HG03280 (cell line): ENCODE measurements at regions not wholly inside any gene's neighbourhood (a gene's known extent, or its start where the extent isn't known, plus 50 kb on each side); places are given as distances from the start of the nearest gene placed in this dataset.
"Not testable (repeated sequence)": the region's sequence is repeated elsewhere in the genome, so short reads cannot be mapped to it uniquely, and the experiment has no call there.

Experiments
- ATAC-seq: cut with Tn5 transposase; IDR thresholded peaks from one replicate; pipeline ENCODE4 v1.9.1; 2021; ENCODE audit warnings: mild to moderate bottlenecking, moderate library complexity; ENCODE audit not compliant: unreplicated experiment

GRCh38 chr7:106713452-106713851, 52.5 kb upstream of the CCDC71L start:
- ATAC-seq = not testable (repeated sequence)

DNA sequence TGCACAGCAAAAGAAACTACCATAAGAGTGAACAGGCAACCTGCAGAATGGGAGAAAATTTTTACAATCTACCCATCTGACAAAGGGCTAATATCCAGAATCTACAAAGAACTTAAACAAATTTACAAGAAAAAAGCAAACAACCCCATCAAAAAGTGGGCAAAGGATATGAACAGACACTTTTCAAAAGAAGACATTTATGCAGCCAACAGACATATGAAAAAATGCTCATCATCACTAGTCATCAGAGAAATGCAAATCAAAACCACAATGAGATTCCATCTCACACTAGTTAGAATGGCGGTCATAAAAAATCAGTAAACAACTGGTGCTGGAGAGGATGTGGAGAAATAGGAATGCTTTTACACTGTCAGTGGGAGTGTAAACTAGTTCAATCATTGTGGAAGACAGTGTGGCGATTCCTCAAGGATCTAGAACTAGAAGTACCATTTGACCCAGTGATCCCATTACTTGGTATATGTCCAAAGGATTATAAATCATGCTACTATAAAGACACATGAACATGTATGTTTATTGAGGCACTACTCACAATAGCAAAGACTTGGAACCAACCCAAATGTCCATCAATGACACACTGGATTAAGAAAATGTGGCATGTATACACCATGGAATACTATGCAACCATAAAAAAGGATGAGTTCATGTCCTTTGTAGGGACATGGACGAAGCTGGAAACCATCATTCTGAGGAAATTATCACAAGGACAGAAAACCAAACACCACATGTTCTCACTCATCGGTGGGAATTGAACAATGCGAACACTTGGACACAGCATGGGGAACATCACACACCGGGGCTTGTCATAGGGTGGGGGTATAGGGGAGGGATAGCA, 53.9 kb upstream of the CCDC71L start:
- ATAC-seq = not testable (repeated sequence)

DNA sequence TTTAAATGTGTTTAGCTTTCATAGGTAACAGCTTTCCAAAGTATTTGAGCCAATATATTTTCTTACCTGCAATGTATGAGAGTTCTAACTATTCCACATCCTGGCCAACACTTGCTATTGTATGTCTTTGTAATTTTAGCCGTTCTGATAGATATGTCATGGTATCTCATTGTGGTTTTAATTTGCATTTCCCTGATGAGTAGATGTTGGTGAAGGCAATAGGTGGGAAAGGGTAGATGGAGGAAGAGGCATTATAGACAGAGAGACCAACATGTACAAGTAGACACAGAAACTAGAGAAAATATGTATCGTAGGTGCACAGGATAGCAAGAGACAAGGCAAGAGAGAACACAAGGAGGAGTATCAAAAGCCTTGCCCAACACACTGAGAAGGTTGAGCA, 54.8 kb upstream of the CCDC71L start:
- ATAC-seq = no peak

DNA sequence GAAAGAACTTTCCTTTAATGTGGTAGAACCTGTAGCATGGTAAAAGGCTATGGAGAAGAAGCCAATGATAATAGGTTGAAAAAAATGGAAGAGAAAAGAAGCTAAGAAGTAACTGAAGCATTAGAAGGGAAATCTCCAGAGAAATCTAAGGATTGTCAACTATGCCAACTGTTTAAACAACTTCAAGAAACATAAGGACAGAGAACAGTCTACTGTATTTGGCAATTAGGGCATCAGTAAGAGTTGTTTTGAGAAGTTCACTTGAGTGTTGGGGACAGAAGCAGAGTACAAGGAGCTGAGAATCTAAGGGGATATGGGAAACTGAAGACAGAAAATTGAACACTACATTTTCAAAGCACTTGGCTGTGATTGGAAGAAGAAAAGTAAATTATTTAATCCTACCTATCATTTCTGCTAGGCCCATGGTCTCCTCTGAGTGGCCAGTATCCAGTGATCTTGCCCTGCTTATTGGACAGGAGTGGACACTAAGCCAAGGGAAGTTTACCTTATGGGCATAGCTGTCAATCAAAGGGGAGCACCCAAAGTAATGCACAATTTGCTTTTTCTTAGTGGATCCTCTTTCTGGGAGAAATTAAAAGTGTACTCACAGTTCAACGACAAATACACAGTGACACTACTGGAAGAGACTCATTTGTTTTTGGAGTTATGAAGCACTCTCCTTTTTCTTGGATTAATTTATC, 56.4 kb upstream of the CCDC71L start:
- no peak for ATAC-seq

DNA sequence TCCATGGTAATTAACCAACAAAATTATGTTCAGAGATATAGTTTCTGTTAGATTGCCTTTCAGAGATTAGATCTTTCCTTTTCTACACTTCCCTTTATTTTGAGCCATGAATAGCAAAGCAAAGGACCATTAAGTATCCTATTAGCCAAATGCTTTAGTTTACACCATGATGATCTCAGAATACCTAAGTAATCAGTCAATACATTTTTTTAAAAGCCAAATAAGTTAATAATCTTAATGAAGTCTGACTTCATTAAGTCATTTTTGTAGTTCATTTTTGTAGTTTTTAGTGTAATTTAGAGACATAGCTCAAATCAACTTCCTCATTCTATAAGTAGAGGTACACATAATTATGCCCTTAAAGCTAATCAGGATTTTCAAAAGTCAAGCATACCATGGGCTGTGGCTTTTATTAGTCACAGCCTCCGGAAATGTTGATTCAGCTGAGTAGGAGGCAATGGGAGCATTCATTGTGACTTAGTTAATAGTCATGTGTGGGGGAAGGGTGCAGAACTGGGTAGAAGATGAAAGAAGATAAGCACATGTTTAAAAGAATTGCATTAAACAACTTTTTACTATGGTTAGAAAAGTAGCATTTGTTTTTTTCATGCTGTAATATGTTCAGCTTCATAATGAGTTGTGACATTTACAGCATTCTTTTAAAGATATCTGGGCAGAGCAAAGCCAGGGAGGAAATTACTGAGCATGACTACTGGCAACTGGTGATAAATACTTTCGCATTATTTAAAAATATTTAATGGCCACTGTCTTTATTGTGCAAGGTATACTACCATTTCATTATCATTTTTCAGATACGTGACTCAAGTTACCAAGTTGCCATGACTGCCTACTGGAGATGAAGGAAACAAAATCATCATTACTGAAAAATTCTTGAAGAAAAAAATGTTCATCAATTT, 57.3 kb upstream of the CCDC71L start:
- peak; percentile 76 for ATAC-seq

GRCh38 chr7:106720641-106721040, 59.7 kb upstream of the CCDC71L start:
- no peak for ATAC-seq

DNA sequence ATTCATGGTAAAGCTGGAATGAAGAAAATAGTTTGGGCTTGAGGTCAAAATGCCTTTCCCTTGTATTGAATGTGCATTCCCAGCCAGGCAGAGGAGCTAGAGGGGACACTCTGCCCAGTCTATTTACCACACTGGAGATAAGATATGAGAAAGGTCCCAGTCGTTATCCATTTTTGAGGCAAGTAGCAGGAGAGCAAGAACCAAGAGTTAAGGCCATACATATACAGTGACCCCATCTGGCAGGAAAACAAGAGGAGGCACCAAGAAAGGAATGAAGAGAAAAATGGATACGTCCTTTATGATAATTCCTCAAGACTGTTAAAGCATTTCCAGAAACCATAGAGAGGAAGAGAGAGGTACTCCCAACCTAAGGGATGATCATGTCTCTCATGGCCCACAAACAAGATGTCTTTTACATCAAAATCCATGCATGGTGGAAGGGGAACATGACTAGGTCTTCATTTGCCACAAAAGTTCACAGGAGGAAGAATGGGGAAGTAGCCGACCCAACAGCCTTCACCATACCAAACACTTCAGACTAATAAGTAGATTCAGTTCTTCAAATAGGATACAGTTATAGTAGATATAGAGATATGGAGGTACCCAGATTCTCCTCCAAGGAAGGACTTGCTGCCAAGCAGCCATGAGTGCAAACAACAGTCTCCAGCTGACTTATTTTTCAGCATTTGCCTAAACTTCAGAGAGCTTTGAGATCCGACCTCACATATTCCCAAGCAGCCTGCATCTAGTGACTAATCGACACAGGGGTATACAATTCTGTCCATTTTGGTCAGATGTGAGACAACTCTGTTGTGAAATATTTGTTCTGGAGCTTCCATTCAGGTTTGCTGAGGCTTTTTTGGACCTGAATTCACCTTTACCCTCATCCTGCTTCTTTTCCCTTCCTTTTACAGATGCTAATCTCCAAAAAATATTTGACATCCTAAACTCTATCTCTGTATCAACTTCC, 61.1 kb upstream of the CCDC71L start:
- no peak for ATAC-seq

- no peak for ATAC-seq
These were observed 62.4 kb upstream of the CCDC71L start for GRCh38 chr7:106723398-106723797.

DNA sequence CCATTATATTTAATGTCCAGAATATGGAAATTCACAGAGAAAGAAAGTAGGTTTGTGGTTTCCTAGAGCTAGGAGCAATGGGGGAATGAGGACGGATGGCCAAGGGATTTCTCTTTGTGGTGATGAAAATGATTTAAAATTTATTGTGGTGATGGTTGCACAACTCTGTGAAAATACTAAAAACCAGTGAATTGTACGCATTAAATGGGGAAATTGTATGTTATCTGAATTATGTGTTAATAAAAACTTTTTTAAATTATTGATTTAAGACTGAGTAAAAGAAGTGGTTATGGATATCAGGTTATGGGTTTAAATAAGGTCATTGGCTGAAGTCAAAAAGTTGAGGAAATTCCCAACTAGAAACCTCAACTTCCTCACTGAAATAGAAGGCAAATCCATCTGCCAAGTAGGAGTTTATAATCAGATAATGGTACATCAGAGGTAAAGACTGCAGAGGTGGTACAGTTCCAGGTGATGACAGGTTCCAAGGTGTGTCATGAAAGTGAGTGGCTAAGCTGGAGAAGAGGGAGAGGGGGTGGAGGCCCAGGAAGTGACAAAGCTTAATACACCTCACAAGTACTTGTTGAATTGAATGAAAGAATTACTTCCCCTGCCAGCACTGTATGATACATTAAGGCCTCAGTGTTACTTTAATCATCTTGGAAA, 68.9 kb upstream of the CCDC71L start:
- ATAC-seq = no peak

- ATAC-seq = peak; percentile 83
These were observed 70.2 kb upstream of the CCDC71L start for GRCh38 chr7:106731187-106731586.

- no peak for ATAC-seq
These were observed 70.9 kb upstream of the CCDC71L start for GRCh38 chr7:106731646-106732444.

GRCh38 chr7:106735637-106736036, 74.7 kb upstream of the CCDC71L start:
- no peak for ATAC-seq

DNA sequence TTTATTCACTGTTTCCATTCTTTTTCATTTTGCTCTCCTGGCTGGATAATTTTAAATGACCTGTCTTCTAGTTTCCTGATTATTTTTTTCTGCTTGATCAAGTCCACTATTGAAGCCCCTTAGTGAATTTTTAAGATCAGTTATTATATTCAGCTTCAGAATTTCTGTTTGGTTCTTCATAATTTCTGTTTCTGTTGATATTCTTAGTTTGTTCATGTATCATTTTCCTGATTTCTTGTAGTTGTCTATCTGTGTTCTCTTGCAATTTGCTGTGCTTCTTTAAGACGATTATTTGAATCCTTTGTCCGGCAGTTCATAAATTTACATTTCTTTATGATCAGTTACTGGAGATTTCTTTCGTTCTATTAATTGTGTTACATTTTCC, 75.2 kb upstream of the CCDC71L start:
- no peak for ATAC-seq

GRCh38 chr7:106736508-106737201, 75.7 kb upstream of the CCDC71L start:
- ATAC-seq = peak; percentile 83

DNA sequence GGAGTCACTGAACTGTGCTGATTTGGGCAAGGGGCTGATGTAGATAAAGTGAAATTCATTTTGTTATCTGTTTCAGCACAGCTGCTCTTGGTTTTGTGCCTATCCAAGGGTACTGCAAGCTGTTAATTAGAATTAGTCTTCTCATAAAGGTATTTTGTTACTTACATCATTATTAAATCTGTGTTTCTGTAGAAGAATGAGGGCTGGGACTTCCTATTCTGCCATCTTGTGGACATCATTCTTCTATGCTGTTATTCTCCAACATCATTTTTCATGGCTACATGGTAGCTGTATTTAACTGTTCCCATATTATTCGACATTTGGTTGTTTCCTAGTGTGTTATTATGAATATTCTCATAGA, 76.2 kb upstream of the CCDC71L start:
- no peak for ATAC-seq

- no peak for ATAC-seq
These were observed 79.8 kb upstream of the CCDC71L start for GRCh38 chr7:106740806-106741205.

DNA sequence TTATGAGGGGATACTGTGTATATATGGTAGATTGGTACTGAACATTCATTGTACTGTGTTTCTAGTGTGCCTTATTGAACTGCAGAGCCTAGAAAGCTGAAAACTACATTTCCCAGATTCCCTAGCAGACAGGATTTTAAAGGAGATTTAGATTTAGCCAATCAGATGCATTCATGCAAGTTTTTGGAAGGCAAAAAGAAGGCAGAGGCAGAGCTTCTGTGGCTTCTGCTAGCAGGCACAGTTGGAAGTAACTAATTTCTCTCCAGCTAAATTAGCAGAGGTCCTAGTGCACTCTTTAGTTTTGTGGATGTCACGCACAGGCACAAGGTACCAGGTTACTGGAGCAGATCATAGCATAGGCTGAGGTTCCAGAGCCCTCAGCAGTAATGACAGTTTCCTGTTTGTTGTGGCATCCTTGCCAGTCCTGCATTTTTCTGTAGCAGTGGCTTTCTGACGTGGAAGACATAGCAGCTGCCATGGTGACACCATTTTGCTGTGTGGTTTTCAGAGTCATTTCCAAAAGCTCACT, 83.7 kb upstream of the CCDC71L start:
- ATAC-seq = no peak

- ATAC-seq = not testable (repeated sequence)
These were observed 86.3 kb upstream of the CCDC71L start for GRCh38 chr7:106747301-106747700.
